Lower leg skin (tissue), 3 donors: ENCODE measurements at regions not wholly inside any gene's neighbourhood (a gene's known extent, or its start where the extent isn't known, plus 50 kb on each side); places are given as distances from the start of the nearest gene placed in this dataset.

Source experiments
- POLR2A ChIP-seq, 2 donors: fragments of 450-650 bp; IDR thresholded peaks; one replicate each; pipeline ENCODE4 v1.6.1; 2016 to 2017; ENCODE audit warnings: antibody characterized with exemption in 2 of 2, mild to moderate bottlenecking in 1 of 2, moderate library complexity in 1 of 2
- TF ChIP-seq, protein P1 (sequence below), 3 donors: fragments of 450-650 bp; IDR thresholded peaks; one replicate each; pipeline ENCODE4 v1.5.1; 2016; ENCODE audit warnings: antibody characterized with exemption in 3 of 3, mild to moderate bottlenecking in 3 of 3, moderate library complexity in 2 of 3

DNA sequence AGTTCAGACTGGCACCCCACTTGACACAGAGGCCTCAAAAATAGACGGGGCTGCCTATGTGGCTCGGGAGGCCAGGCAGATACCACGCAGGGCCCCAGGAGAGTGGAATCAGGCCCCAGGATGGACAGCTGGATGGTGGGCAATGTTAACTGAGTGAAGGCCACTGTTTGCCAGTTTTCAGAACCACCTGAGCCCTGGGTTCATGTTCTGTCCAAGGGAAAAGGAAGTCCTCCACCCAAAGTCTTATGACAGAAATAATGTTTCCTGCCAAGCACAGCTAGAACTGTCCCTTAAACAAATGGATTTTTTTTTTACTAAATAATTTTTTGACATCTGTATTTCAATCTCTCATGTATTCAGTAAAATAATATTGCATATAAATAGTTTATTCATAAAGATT, 228.4 kb downstream of the KLF13 start:
- TF ChIP-seq, protein P1, sequence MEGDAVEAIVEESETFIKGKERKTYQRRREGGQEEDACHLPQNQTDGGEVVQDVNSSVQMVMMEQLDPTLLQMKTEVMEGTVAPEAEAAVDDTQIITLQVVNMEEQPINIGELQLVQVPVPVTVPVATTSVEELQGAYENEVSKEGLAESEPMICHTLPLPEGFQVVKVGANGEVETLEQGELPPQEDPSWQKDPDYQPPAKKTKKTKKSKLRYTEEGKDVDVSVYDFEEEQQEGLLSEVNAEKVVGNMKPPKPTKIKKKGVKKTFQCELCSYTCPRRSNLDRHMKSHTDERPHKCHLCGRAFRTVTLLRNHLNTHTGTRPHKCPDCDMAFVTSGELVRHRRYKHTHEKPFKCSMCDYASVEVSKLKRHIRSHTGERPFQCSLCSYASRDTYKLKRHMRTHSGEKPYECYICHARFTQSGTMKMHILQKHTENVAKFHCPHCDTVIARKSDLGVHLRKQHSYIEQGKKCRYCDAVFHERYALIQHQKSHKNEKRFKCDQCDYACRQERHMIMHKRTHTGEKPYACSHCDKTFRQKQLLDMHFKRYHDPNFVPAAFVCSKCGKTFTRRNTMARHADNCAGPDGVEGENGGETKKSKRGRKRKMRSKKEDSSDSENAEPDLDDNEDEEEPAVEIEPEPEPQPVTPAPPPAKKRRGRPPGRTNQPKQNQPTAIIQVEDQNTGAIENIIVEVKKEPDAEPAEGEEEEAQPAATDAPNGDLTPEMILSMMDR (IDR thresholded peaks at IDR 0.05), result no peak
- no peak for TF ChIP-seq POLR2A (IDR thresholded peaks at IDR 0.05)
